Body of pancreas (tissue), 4 donors: ENCODE measurements at regions not wholly inside any gene's neighbourhood (a gene's known extent, or its start where the extent isn't known, plus 50 kb on each side); places are given as distances from the start of the nearest gene placed in this dataset.

Experiments used
- CTCF ChIP-seq, 7 experiments: fragments of 450-650 bp in 4 of 7; fragments of 200-600 bp in 3 of 7; sonication (generic) in 3 of 7; IDR thresholded peaks; one replicate each; pipeline ENCODE4 v1.5.1; 2016 to 2019; ENCODE audit warnings: antibody characterized with exemption in 7 of 7
- POLR2A ChIP-seq, 3 donors: fragments of 450-650 bp; IDR thresholded peaks; one replicate each; pipeline ENCODE4 v1.6.1; 2016; ENCODE audit warnings: antibody characterized with exemption in 3 of 3, mild to moderate bottlenecking in 2 of 3

- TF ChIP-seq CTCF (IDR thresholded peaks at IDR 0.05) (no peak), POLR2A (IDR thresholded peaks at IDR 0.05) (no peak)
Measured at GRCh38 chr1:219340796-219341195, 167.1 kb downstream of the LYPLAL1 start.
